Lower leg skin (tissue), 3 donors: ENCODE measurements at regions not wholly inside any gene's neighbourhood (a gene's known extent, or its start where the extent isn't known, plus 50 kb on each side); places are given as distances from the start of the nearest gene placed in this dataset.

ENCODE experiments used
- CTCF ChIP-seq, 3 donors: fragments of 450-650 bp; IDR thresholded peaks; one replicate each; pipeline ENCODE4 v1.5.1; 2016; ENCODE audit warnings: antibody characterized with exemption in 3 of 3, mild to moderate bottlenecking in 3 of 3, moderate library complexity in 2 of 3
- POLR2A ChIP-seq, 2 donors: fragments of 450-650 bp; IDR thresholded peaks; one replicate each; pipeline ENCODE4 v1.6.1; 2016 to 2017; ENCODE audit warnings: antibody characterized with exemption in 2 of 2, mild to moderate bottlenecking in 1 of 2, moderate library complexity in 1 of 2

GRCh38 chr1:87197641-87198040 is 131.0 kb upstream of the LMO4 start:
- TF ChIP-seq CTCF (IDR thresholded peaks at IDR 0.05) (no peak), POLR2A (IDR thresholded peaks at IDR 0.05) (no peak)
